Lower lobe of right lung (tissue), 2 donors: ENCODE measurements at regions not wholly inside any gene's neighbourhood (a gene's known extent, or its start where the extent isn't known, plus 50 kb on each side); places are given as distances from the start of the nearest gene placed in this dataset.

Experiments used
- ATAC-seq, 2 donors: fragments of 200-7000 bp; cut with Tn5 transposase; one replicate each; pipeline ENCODE4 v1.9.1; 2020 to 2022; ENCODE audit warnings: mild to moderate bottlenecking in 2 of 2, moderate library complexity in 2 of 2
- DNase-seq: peaks from one replicate; pipeline ENCODE4 v3.0.0-alpha.2; 2020
- H3K27ac ChIP-seq: fragments of 200-600 bp; one replicate; pipeline ENCODE4 v1.8.0; 2022
- H3K27me3 ChIP-seq: fragments of 200-600 bp; one replicate; pipeline ENCODE4 v1.8.0; 2022; ENCODE audit warnings: low read depth
- H3K36me3 ChIP-seq: fragments of 200-600 bp; one replicate; pipeline ENCODE4 v1.8.0; 2022; ENCODE audit warnings: mild to moderate bottlenecking
- H3K4me1 ChIP-seq: fragments of 200-600 bp; one replicate; pipeline ENCODE4 v1.8.0; 2022
- H3K4me3 ChIP-seq: fragments of 200-600 bp; one replicate; pipeline ENCODE4 v1.8.0; 2022; ENCODE audit warnings: mild to moderate bottlenecking
- H3K9me3 ChIP-seq: fragments of 200-600 bp; one replicate; pipeline ENCODE4 v1.8.0; 2022
- intact Hi-C: fragments of 100-400 bp; cut with DNase I; formaldehyde crosslinking; loops from one replicate; pipeline ENCODE4 v1.11.0; 2022
- TF ChIP-seq, protein P1 (sequence below): fragments of 200-600 bp; IDR thresholded peaks from one replicate; pipeline ENCODE4 v1.8.0; 2022; ENCODE audit warnings: antibody characterized with exemption, mild to moderate bottlenecking
- donor health status: DM: no; HTN: yes; CAD: no; lungs with severe emphysema.

DNA sequence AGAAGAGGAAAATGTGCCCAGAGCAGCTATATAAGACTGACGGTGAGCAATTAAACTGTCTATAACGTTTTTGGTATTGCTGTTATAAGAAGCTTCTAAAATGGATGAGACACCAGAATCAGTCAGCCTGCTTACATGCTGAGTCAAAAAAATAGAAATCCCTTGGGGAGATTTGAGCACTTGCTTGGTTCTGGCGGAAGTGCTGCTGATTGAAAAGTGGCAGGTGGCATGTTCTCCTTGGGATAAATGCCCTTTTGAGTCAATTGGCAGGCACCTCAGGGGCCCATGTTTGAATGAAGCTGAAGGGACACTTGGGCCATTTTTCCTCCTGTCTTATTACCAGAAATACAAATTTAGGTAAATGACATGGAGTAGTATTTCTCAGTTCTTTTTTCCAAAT lies 148.7 kb downstream of the PTCHD1 start:
- no peaks in the 10 kb centered on the region for H3K36me3 ChIP-seq
- H3K4me3 ChIP-seq, result no peak overlapping the region
- TF ChIP-seq, protein P1, sequence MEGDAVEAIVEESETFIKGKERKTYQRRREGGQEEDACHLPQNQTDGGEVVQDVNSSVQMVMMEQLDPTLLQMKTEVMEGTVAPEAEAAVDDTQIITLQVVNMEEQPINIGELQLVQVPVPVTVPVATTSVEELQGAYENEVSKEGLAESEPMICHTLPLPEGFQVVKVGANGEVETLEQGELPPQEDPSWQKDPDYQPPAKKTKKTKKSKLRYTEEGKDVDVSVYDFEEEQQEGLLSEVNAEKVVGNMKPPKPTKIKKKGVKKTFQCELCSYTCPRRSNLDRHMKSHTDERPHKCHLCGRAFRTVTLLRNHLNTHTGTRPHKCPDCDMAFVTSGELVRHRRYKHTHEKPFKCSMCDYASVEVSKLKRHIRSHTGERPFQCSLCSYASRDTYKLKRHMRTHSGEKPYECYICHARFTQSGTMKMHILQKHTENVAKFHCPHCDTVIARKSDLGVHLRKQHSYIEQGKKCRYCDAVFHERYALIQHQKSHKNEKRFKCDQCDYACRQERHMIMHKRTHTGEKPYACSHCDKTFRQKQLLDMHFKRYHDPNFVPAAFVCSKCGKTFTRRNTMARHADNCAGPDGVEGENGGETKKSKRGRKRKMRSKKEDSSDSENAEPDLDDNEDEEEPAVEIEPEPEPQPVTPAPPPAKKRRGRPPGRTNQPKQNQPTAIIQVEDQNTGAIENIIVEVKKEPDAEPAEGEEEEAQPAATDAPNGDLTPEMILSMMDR, result no peak
- H3K27ac ChIP-seq, result no peak overlapping the region
- ATAC-seq, result no peak
- H3K9me3 ChIP-seq, result no peaks in the 10 kb centered on the region
- no peak for DNase-seq
- intact Hi-C loops, result no loop called here
- H3K4me1 ChIP-seq, result no peaks in the 10 kb centered on the region
- no peaks in the 10 kb centered on the region for H3K27me3 ChIP-seq

DNA sequence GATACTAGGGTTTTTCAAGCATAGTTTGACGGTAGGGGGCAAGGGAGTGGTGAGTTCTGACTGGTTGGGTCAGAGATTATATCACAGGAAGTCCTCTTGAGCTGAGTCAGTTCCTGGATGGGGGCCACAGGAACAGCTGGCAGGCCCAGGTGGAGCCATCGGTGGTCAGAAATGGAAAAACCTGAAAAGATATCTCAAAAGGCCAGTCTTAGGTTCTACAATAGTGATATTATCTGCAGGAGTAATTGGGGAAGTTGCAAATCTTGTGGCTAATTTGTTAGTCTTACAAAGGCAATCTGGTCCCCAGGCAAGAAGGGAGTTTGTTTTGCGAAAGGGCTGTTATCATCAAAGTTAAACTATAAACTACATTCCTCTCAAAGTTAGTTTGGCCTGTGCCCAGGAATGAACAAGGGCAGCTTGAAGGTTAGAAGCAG lies 159.3 kb downstream of the PTCHD1 start:
- Histone ChIP-seq H3K27me3 (no peaks in the 10 kb centered on the region), H3K4me3 (no peak overlapping the region), H3K27ac (no peak overlapping the region), H3K9me3 (no peaks in the 10 kb centered on the region), H3K4me1 (no peaks in the 10 kb centered on the region), H3K36me3 (no peaks in the 10 kb centered on the region)
- TF ChIP-seq, protein P1, result no peak
- no peak for DNase-seq
- intact Hi-C loops, result no loop called here
- peak in 1 of 2 donors; percentile 37 for ATAC-seq

DNA sequence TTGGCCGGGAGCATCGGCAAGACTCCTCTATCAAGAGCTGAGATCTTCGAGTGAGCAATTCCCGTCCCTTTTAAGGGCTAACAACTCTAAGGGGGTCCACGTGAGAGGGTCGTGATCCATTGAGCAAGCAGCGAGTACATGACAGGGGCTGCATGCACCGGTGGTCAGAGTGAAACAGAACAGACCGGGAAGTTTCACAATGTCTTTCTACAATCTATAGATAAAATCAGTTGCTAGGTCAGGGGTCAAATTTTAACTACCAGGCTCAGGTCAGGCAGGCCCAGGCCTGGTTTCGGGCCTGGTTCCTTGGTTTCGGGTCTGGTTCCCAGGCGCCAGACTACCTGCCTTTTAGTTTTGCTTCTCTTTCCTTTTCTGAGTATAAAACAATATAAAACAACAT lies 160.1 kb downstream of the PTCHD1 start:
- Histone ChIP-seq H3K36me3 (no peaks in the 10 kb centered on the region), H3K27ac (no peak overlapping the region), H3K27me3 (no peaks in the 10 kb centered on the region), H3K4me1 (no peaks in the 10 kb centered on the region), H3K9me3 (no peaks in the 10 kb centered on the region), H3K4me3 (no peak overlapping the region)
- TF ChIP-seq, protein P1, result no peak
- intact Hi-C loops, result no loop called here
- ATAC-seq, result no peak
- DNase-seq, result no peak

DNA sequence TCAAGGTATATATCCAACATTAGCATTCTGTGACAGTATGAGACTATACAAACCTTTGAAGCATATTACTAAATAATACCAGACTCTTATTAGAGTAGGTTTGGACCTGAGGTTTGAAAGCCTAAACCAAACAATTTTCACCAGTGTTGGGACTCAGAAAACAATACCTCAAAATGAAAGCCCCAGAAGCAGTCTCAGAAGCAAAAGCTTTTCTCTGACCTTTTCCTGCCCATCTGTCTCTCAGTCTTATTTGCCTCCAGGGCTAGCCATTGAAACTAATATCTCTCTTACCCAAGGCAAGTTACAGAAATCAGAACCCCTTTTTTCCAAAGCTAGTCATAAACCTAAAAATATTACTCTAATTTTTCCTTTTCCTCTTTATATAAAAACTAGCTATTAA lies 163.3 kb downstream of the PTCHD1 start:
- Histone ChIP-seq H3K4me3 (no peak overlapping the region), H3K27me3 (no peaks in the 10 kb centered on the region), H3K9me3 (no peaks in the 10 kb centered on the region), H3K4me1 (no peaks in the 10 kb centered on the region), H3K27ac (no peak overlapping the region), H3K36me3 (no peaks in the 10 kb centered on the region)
- no peak for DNase-seq
- no peak for ATAC-seq
- TF ChIP-seq, protein P1, result no peak
- intact Hi-C loops, result no loop called here

DNA sequence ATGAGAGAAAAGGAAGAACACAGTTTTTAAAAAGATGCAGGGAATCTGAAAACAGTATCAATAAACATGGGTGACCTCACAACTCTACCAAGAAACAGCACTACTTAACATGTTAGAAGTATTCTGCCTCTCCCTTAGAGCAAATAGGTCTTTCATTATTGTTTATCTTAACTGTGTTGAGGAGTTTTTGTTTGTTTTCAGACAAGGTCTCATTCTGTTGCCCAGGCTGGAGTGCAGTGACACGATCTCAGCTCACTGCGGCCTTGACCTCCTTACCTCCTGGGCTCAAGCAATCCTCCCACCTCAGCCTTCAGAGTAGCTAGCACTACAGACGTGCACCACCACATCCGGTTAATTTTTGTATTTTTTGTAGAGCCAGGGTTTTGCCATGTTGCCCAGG lies 165.3 kb upstream of the PRDX4 start:
- peak; percentile 82 to 84 for ATAC-seq
- Histone ChIP-seq H3K36me3 (no peaks in the 10 kb centered on the region), H3K4me3 (no peak overlapping the region), H3K4me1 (no peaks in the 10 kb centered on the region), H3K27ac (no peak overlapping the region), H3K27me3 (no peaks in the 10 kb centered on the region), H3K9me3 (no peaks in the 10 kb centered on the region)
- TF ChIP-seq, protein P1, result no peak
- intact Hi-C loops, result no loop called here
- peak; percentile 51 for DNase-seq
